ENCODE measurements at regions not wholly inside any gene's neighbourhood (a gene's known extent, or its start where the extent isn't known, plus 50 kb on each side); places are given as distances from the start of the nearest gene placed in this dataset.

DNA sequence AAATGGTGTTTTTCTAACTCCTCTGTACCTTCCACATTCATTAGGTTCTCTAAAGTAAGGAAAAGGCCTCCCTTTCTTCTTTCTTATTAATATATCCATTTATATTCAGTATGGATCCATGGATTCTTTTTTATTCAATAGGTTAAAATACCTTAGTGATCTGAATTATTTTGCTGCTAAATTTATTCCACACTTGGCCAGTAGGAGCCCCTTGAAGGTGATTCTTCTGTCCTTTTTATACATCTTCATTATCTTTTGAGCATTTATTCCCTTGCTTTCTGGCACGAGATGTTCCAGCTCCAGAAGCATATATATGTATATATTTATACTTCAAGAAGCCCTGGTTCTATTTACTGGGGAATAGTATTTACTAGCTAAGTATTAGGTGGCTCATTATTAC lies 311.8 kb upstream of the SGCD start:
- Histone ChIP-seq H3K4me1 (ENCODE audit: control insufficient read depth in 4 of 4, insufficient read depth in 4 of 4, low read length in 3 of 4) (no peaks in the 10 kb centered on the region), H3K27me3 (ENCODE audit: control insufficient read depth in 4 of 4, insufficient read depth in 4 of 4, low read length in 3 of 4) (peaks cover 0 to 2% (median 0%) of the 10 kb centered on the region in 4 donors), H3K27ac (ENCODE audit: low read depth in 1 of 2, low read length in 2 of 2) (no peak overlapping the region), H3K9ac (ENCODE audit: low read depth in 1 of 2, low read length in 2 of 2) (no peak overlapping the region), H3K36me3 (ENCODE audit: control insufficient read depth in 4 of 4, insufficient read depth in 3 of 4, low read depth in 1 of 4, low read length in 3 of 4) (no peaks in the 10 kb centered on the region), H3K4me3 (ENCODE audit: low read depth in 1 of 3, low read length in 3 of 3) (no peak overlapping the region), H3K9me3 (ENCODE audit: control insufficient read depth in 4 of 4, low read length in 3 of 4) (no peaks in the 10 kb centered on the region)
- 50% methylated on average over 1 of the region's 1 CpG for WGBS
- DNase-seq (ENCODE audit: low spot score): no peak
- no peak for TF ChIP-seq ATF3 (IDR thresholded peaks at IDR 0.05)
- TF ChIP-seq SP1 (IDR thresholded peaks at IDR 0.05): no peak
- no peak for TF ChIP-seq GABPA (IDR thresholded peaks at IDR 0.05 in 1 of 2, conservative IDR thresholded peaks at IDR 0.05 in 1 of 2)
- no peak for TF ChIP-seq HNF4A (conservative IDR thresholded peaks at IDR 0.05)
- no peak for TF ChIP-seq RXRA (IDR thresholded peaks at IDR 0.05)
- TF ChIP-seq, protein P1, sequence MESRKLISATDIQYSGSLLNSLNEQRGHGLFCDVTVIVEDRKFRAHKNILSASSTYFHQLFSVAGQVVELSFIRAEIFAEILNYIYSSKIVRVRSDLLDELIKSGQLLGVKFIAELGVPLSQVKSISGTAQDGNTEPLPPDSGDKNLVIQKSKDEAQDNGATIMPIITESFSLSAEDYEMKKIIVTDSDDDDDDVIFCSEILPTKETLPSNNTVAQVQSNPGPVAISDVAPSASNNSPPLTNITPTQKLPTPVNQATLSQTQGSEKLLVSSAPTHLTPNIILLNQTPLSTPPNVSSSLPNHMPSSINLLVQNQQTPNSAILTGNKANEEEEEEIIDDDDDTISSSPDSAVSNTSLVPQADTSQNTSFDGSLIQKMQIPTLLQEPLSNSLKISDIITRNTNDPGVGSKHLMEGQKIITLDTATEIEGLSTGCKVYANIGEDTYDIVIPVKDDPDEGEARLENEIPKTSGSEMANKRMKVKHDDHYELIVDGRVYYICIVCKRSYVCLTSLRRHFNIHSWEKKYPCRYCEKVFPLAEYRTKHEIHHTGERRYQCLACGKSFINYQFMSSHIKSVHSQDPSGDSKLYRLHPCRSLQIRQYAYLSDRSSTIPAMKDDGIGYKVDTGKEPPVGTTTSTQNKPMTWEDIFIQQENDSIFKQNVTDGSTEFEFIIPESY (IDR thresholded peaks at IDR 0.05): no peak
- no peak for TF ChIP-seq NR2F2 (IDR thresholded peaks at IDR 0.05)
- no peak for TF ChIP-seq FOXA2 (IDR thresholded peaks at IDR 0.05)
- no peak for TF ChIP-seq FOXA1 (IDR thresholded peaks at IDR 0.05)
- TF ChIP-seq TAF1 (conservative IDR thresholded peaks at IDR 0.05): no peak
- no peak for TF ChIP-seq HNF4G (IDR thresholded peaks at IDR 0.05)
- no peak for TF ChIP-seq EGR1 (IDR thresholded peaks at IDR 0.05; ENCODE audit: low read depth in 2 of 2)
- TF ChIP-seq, protein P2, sequence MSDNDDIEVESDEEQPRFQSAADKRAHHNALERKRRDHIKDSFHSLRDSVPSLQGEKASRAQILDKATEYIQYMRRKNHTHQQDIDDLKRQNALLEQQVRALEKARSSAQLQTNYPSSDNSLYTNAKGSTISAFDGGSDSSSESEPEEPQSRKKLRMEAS (IDR thresholded peaks at IDR 0.05): no peak
- TF ChIP-seq JUND (IDR thresholded peaks at IDR 0.05): no peak

DNA sequence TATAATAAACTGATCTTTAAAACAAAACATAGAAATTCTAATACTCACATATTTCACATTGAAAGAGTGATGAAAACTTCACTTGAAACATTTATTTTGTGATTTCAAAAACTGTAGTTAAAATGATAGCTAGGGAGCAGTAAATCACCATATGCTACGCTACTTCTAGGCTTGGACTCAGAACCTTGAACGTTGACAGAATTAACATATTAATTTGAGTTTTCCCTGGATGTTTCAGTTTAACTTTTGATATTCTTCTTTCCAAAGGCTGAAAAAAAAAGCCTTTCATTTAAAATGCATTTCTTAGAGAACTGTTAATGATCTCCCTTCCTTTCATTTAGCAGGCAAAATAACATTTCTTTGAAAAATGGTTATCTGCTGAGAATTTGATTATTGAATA lies 307.8 kb upstream of the SGCD start:
- WGBS: 84% methylated on average over 2 of the region's 2 CpGs
- no peaks in the 10 kb centered on the region for H3K4me1 ChIP-seq (ENCODE audit: control insufficient read depth in 4 of 4, insufficient read depth in 4 of 4, low read length in 3 of 4)
- no peak for DNase-seq (ENCODE audit: low spot score)
- TF ChIP-seq, protein P2 (IDR thresholded peaks at IDR 0.05): no peak
- H3K4me3 ChIP-seq (ENCODE audit: low read depth in 1 of 3, low read length in 3 of 3): no peak overlapping the region
- no peak overlapping the region for H3K9ac ChIP-seq (ENCODE audit: low read depth in 1 of 2, low read length in 2 of 2)
- no peaks in the 10 kb centered on the region for H3K9me3 ChIP-seq (ENCODE audit: control insufficient read depth in 4 of 4, low read length in 3 of 4)
- peaks cover 0 to 2% (median 0%) of the 10 kb centered on the region in 4 donors for H3K27me3 ChIP-seq (ENCODE audit: control insufficient read depth in 4 of 4, insufficient read depth in 4 of 4, low read length in 3 of 4)
- H3K27ac ChIP-seq (ENCODE audit: low read depth in 1 of 2, low read length in 2 of 2): no peak overlapping the region
- no peaks in the 10 kb centered on the region for H3K36me3 ChIP-seq (ENCODE audit: control insufficient read depth in 4 of 4, insufficient read depth in 3 of 4, low read depth in 1 of 4, low read length in 3 of 4)

DNA sequence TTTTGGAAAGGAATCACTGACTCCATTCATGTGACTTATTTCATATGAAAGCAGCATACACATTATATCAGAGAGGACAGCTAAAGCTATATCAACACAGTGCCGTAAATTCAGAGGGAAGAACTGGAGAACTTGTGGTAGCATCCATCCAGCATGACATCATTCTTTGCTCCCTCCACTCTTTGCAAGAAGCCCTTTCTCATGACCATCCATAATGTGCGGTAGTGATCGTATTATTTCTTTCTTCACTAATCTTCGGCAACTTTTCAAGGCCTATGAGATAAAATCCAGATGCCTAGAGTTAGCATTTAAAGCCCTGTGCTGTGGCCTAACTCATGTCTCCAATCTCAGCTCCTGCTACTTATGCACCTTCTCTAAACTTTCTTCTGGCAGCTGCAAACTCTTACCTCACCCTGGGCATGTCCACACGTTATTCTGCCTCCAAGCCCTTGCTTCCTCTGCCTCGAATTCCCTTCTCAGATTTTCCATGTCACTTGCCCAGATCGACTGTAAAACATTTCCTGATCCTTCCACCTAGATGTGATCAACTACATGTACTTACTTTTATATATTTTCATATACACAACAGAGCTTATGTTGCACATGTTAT lies 307.3 kb upstream of the SGCD start:
- no peaks in the 10 kb centered on the region for H3K9me3 ChIP-seq (ENCODE audit: control insufficient read depth in 4 of 4, low read length in 3 of 4)
- peaks cover 0 to 2% (median 0%) of the 10 kb centered on the region in 4 donors for H3K27me3 ChIP-seq (ENCODE audit: control insufficient read depth in 4 of 4, insufficient read depth in 4 of 4, low read length in 3 of 4)
- no peak for DNase-seq (ENCODE audit: low spot score)
- WGBS: 69% methylated on average over 7 of the region's 7 CpGs
- H3K9ac ChIP-seq (ENCODE audit: low read depth in 1 of 2, low read length in 2 of 2): no peak overlapping the region
- H3K4me3 ChIP-seq (ENCODE audit: low read depth in 1 of 3, low read length in 3 of 3): no peak overlapping the region
- no peaks in the 10 kb centered on the region for H3K4me1 ChIP-seq (ENCODE audit: control insufficient read depth in 4 of 4, insufficient read depth in 4 of 4, low read length in 3 of 4)
- TF ChIP-seq GABPA (IDR thresholded peaks at IDR 0.05 in 1 of 2, conservative IDR thresholded peaks at IDR 0.05 in 1 of 2) (no peak), HNF4G (IDR thresholded peaks at IDR 0.05) (no peak), YY1 (IDR thresholded peaks at IDR 0.05) (no peak), NR2F2 (IDR thresholded peaks at IDR 0.05) (no peak), FOXA2 (IDR thresholded peaks at IDR 0.05) (no peak), REST (IDR thresholded peaks at IDR 0.05) (no peak), TAF1 (conservative IDR thresholded peaks at IDR 0.05) (no peak)
- TF ChIP-seq, protein P2 (IDR thresholded peaks at IDR 0.05): no peak
- H3K36me3 ChIP-seq (ENCODE audit: control insufficient read depth in 4 of 4, insufficient read depth in 3 of 4, low read depth in 1 of 4, low read length in 3 of 4): no peaks in the 10 kb centered on the region
- no peak overlapping the region for H3K27ac ChIP-seq (ENCODE audit: low read depth in 1 of 2, low read length in 2 of 2)

Data from liver (tissue), 7 donors.